NCI-H2196 (cell line): ENCODE measurements at regions not wholly inside any gene's neighbourhood (a gene's known extent, or its start where the extent isn't known, plus 50 kb on each side); places are given as distances from the start of the nearest gene placed in this dataset.
"Not testable (repeated sequence)": the region's sequence is repeated elsewhere in the genome, so short reads cannot be mapped to it uniquely, and the experiment has no call there.

Source experiments
- DNase-seq: peaks from one replicate; lab custom pipeline; 2025; ENCODE audit not compliant: unreplicated experiment; lab: John Stamatoyannopoulos, UW

GRCh38 chr1:106296431-106296830 is 760.0 kb upstream of the PRMT6 start:
- DNase-seq: no peak

- DNase-seq: no peak
Measured at GRCh38 chr1:106304106-106304505, 752.4 kb upstream of the PRMT6 start.

- DNase-seq: no peak
Measured at GRCh38 chr1:106319612-106320011, 736.9 kb upstream of the PRMT6 start.

- no peak for DNase-seq
Measured at GRCh38 chr1:106325600-106325999, 730.9 kb upstream of the PRMT6 start.

GRCh38 chr1:106344494-106344893 is 712.0 kb upstream of the PRMT6 start:
- DNase-seq: no peak

GRCh38 chr1:106360252-106360651 is 696.2 kb upstream of the PRMT6 start:
- DNase-seq: no peak

- no peak for DNase-seq
Measured at GRCh38 chr1:106366627-106367319, 689.7 kb upstream of the PRMT6 start.

- DNase-seq: no peak
Measured at GRCh38 chr1:106378261-106378660, 678.2 kb upstream of the PRMT6 start.

- DNase-seq: no peak
Measured at GRCh38 chr1:106380772-106381171, 675.7 kb upstream of the PRMT6 start.

GRCh38 chr1:106389160-106389559 is 667.3 kb upstream of the PRMT6 start:
- DNase-seq: not testable (repeated sequence)

- DNase-seq: no peak
Measured at GRCh38 chr1:106393046-106393445, 663.4 kb upstream of the PRMT6 start.

GRCh38 chr1:106396020-106396419 is 660.5 kb upstream of the PRMT6 start:
- no peak for DNase-seq

- DNase-seq: no peak
Measured at GRCh38 chr1:106398391-106398790, 658.1 kb upstream of the PRMT6 start.

GRCh38 chr1:106406114-106406513 is 650.4 kb upstream of the PRMT6 start:
- DNase-seq: no peak

- not testable (repeated sequence) for DNase-seq
Measured at GRCh38 chr1:106412321-106412720, 644.2 kb upstream of the PRMT6 start.

- DNase-seq: no peak
Measured at GRCh38 chr1:106435269-106435668, 621.2 kb upstream of the PRMT6 start.

GRCh38 chr1:106439475-106439874 is 617.0 kb upstream of the PRMT6 start:
- no peak for DNase-seq

GRCh38 chr1:106447466-106447865 is 609.0 kb upstream of the PRMT6 start:
- DNase-seq: no peak

- DNase-seq: no peak
Measured at GRCh38 chr1:106456832-106457231, 599.6 kb upstream of the PRMT6 start.

- DNase-seq: no peak
Measured at GRCh38 chr1:106457368-106457767, 599.1 kb upstream of the PRMT6 start.

GRCh38 chr1:106458866-106459265 is 597.6 kb upstream of the PRMT6 start:
- DNase-seq: no peak

GRCh38 chr1:106459418-106459817 is 597.1 kb upstream of the PRMT6 start:
- no peak for DNase-seq

GRCh38 chr1:106465666-106466065 is 590.8 kb upstream of the PRMT6 start:
- no peak for DNase-seq
